ENCODE measurements at regions not wholly inside any gene's neighbourhood (a gene's known extent, or its start where the extent isn't known, plus 50 kb on each side); places are given as distances from the start of the nearest gene placed in this dataset.

GRCh38 chr5:30001826-30002225 is 1191.7 kb upstream of the CDH6 start:
- in situ Hi-C loops (cut with HindIII; ENCODE audit: low sequenced_read_pairs): no loop called here

GRCh38 chr5:30000231-30000630 is 1193.3 kb upstream of the CDH6 start:
- in situ Hi-C loops (cut with HindIII; ENCODE audit: low sequenced_read_pairs): no loop called here

GRCh38 chr5:29995154-29995553 is 1198.3 kb upstream of the CDH6 start:
- in situ Hi-C loops (cut with HindIII; ENCODE audit: low sequenced_read_pairs): no loop called here

GRCh38 chr5:29994519-29994918 is 1199.0 kb upstream of the CDH6 start:
- in situ Hi-C loops (cut with HindIII; ENCODE audit: low sequenced_read_pairs): no loop called here

GRCh38 chr5:29993286-29993685 is 1200.2 kb upstream of the CDH6 start:
- in situ Hi-C loops (cut with HindIII; ENCODE audit: low sequenced_read_pairs): no loop called here

- in situ Hi-C loops (cut with HindIII; ENCODE audit: low sequenced_read_pairs): no loop called here
Observed at GRCh38 chr5:29992248-29992647, 1201.2 kb upstream of the CDH6 start.

GRCh38 chr5:29990681-29991080 is 1202.8 kb upstream of the CDH6 start:
- in situ Hi-C loops (cut with HindIII; ENCODE audit: low sequenced_read_pairs): no loop called here

- in situ Hi-C loops (cut with HindIII; ENCODE audit: low sequenced_read_pairs): no loop called here
Observed at GRCh38 chr5:29984156-29984540, 1209.3 kb upstream of the CDH6 start.

GRCh38 chr5:29983528-29984155 is 1209.8 kb upstream of the CDH6 start:
- in situ Hi-C loops (cut with HindIII; ENCODE audit: low sequenced_read_pairs): no loop called here

- in situ Hi-C loops (cut with HindIII; ENCODE audit: low sequenced_read_pairs): no loop called here
Observed at GRCh38 chr5:29982457-29982856, 1211.0 kb upstream of the CDH6 start.

GRCh38 chr5:29972597-29972996 is 1220.9 kb upstream of the CDH6 start:
- in situ Hi-C loops (cut with HindIII; ENCODE audit: low sequenced_read_pairs): no loop called here

GRCh38 chr5:29963956-29964355 is 1229.5 kb upstream of the CDH6 start:
- in situ Hi-C loops (cut with HindIII; ENCODE audit: low sequenced_read_pairs): no loop called here

- in situ Hi-C loops (cut with HindIII; ENCODE audit: low sequenced_read_pairs): no loop called here
Observed at GRCh38 chr5:29960323-29960722, 1233.2 kb upstream of the CDH6 start.

GRCh38 chr5:29950416-29951145 is 1242.9 kb upstream of the CDH6 start:
- in situ Hi-C loops (cut with HindIII; ENCODE audit: low sequenced_read_pairs): no loop called here

GRCh38 chr5:29949301-29949872 is 1244.1 kb upstream of the CDH6 start:
- in situ Hi-C loops (cut with HindIII; ENCODE audit: low sequenced_read_pairs): no loop called here

- in situ Hi-C loops (cut with HindIII; ENCODE audit: low sequenced_read_pairs): no loop called here
Observed at GRCh38 chr5:29944327-29944726, 1249.2 kb upstream of the CDH6 start.

- in situ Hi-C loops (cut with HindIII; ENCODE audit: low sequenced_read_pairs): no loop called here
Observed at GRCh38 chr5:29942089-29942488, 1251.4 kb upstream of the CDH6 start.

- in situ Hi-C loops (cut with HindIII; ENCODE audit: low sequenced_read_pairs): no loop called here
Observed at GRCh38 chr5:29939988-29940387, 1253.5 kb upstream of the CDH6 start.

- in situ Hi-C loops (cut with HindIII; ENCODE audit: low sequenced_read_pairs): no loop called here
Observed at GRCh38 chr5:29935371-29935770, 1258.1 kb upstream of the CDH6 start.

- in situ Hi-C loops (cut with HindIII; ENCODE audit: low sequenced_read_pairs): no loop called here
Observed at GRCh38 chr5:29930316-29930715, 1263.2 kb upstream of the CDH6 start.

- in situ Hi-C loops (cut with HindIII; ENCODE audit: low sequenced_read_pairs): no loop called here
Observed at GRCh38 chr5:29924107-29924506, 1269.4 kb upstream of the CDH6 start.

GRCh38 chr5:29905626-29906353 is 1287.7 kb upstream of the CDH6 start:
- in situ Hi-C loops (cut with HindIII; ENCODE audit: low sequenced_read_pairs): no loop called here
